RWPE2 (cell line): ENCODE measurements at regions not wholly inside any gene's neighbourhood (a gene's known extent, or its start where the extent isn't known, plus 50 kb on each side); places are given as distances from the start of the nearest gene placed in this dataset.

Source experiments
- ATAC-seq: fragments of 200-7000 bp; cut with Tn5 transposase; 3 replicates; pipeline ENCODE4 v1.9.1; 2021; ENCODE audit warnings: low read depth
- DNase-seq: peaks from one replicate; pipeline ENCODE4 v3.0.0-alpha.2; 2020; ENCODE audit warnings: low spot score
- H3K27ac ChIP-seq: fragments of 450-650 bp; 2 replicates; pipeline ENCODE4 v1.5.1; 2017; ENCODE audit warnings: mild to moderate bottlenecking; ENCODE audit not compliant: poor library complexity, severe bottlenecking
- H3K27me3 ChIP-seq: fragments of 250-450 bp; sonication (Bioruptor Pico); 2 replicates; pipeline ENCODE4 v1.5.1; 2021; ENCODE audit warnings: mild to moderate bottlenecking, moderate library complexity; ENCODE audit not compliant: insufficient read depth, poor library complexity, severe bottlenecking
- H3K36me3 ChIP-seq: fragments of 250-450 bp; sonication (Bioruptor Pico); 2 replicates; pipeline ENCODE4 v1.5.1; 2020; ENCODE audit warnings: low read depth, mild to moderate bottlenecking, moderate library complexity
- H3K4me1 ChIP-seq: fragments of 250-450 bp; sonication (Bioruptor Pico); 2 replicates; pipeline ENCODE4 v1.5.1; 2021; ENCODE audit warnings: mild to moderate bottlenecking, moderate library complexity; ENCODE audit not compliant: insufficient read depth, poor library complexity, severe bottlenecking
- H3K4me3 ChIP-seq: fragments of 250-450 bp; sonication (Bioruptor Pico); 2 replicates; pipeline ENCODE4 v1.5.1; 2021; ENCODE audit warnings: mild to moderate bottlenecking, moderate library complexity; ENCODE audit not compliant: severe bottlenecking
- H3K9me3 ChIP-seq: fragments of 250-450 bp; sonication (Bioruptor Pico); 2 replicates; pipeline ENCODE4 v1.5.1; 2021; ENCODE audit warnings: mild to moderate bottlenecking, moderate library complexity; ENCODE audit not compliant: severe bottlenecking
- CTCF ChIP-seq: fragments of 450-650 bp; IDR thresholded peaks from one replicate; pipeline ENCODE4 v1.5.1; 2017; ENCODE audit warnings: mild to moderate bottlenecking, moderate library complexity; ENCODE audit not compliant: poor library complexity, severe bottlenecking

GRCh38 chr4:136946307-136946907, 585.9 kb downstream of the PCDH18 start:
- Histone ChIP-seq H3K9me3 (no peaks in the 10 kb centered on the region), H3K36me3 (no peaks in the 10 kb centered on the region), H3K27ac (no peak overlapping the region), H3K27me3 (no peaks in the 10 kb centered on the region), H3K4me1 (no peaks in the 10 kb centered on the region), H3K4me3 (no peak overlapping the region)
- TF ChIP-seq CTCF = no peak
- ATAC-seq = no peak
- no peak for DNase-seq

- Histone ChIP-seq H3K27ac (no peak overlapping the region), H3K9me3 (no peaks in the 10 kb centered on the region), H3K36me3 (no peaks in the 10 kb centered on the region), H3K4me1 (no peaks in the 10 kb centered on the region), H3K27me3 (no peaks in the 10 kb centered on the region), H3K4me3 (no peak overlapping the region)
- TF ChIP-seq CTCF = no peak
- ATAC-seq (no peak), DNase-seq (no peak)
These were observed 592.5 kb downstream of the PCDH18 start for GRCh38 chr4:136939781-136940180.

GRCh38 chr4:136935871-136936270, 596.4 kb downstream of the PCDH18 start:
- H3K27ac ChIP-seq = no peak overlapping the region
- no peak for DNase-seq
- TF ChIP-seq CTCF = no peak
- H3K4me3 ChIP-seq = no peak overlapping the region
- ATAC-seq = no peak
- H3K9me3 ChIP-seq = no peaks in the 10 kb centered on the region
- no peaks in the 10 kb centered on the region for H3K36me3 ChIP-seq
- no peaks in the 10 kb centered on the region for H3K4me1 ChIP-seq
- no peaks in the 10 kb centered on the region for H3K27me3 ChIP-seq

GRCh38 chr4:136935305-136935704, 597.0 kb downstream of the PCDH18 start:
- TF ChIP-seq CTCF = no peak
- Histone ChIP-seq H3K36me3 (no peaks in the 10 kb centered on the region), H3K27me3 (no peaks in the 10 kb centered on the region), H3K27ac (no peak overlapping the region), H3K4me3 (no peak overlapping the region), H3K4me1 (no peaks in the 10 kb centered on the region), H3K9me3 (no peaks in the 10 kb centered on the region)
- ATAC-seq = no peak
- DNase-seq = no peak

- ATAC-seq (no peak), DNase-seq (no peak)
- Histone ChIP-seq H3K27ac (no peak overlapping the region), H3K4me3 (no peak overlapping the region), H3K4me1 (no peaks in the 10 kb centered on the region), H3K9me3 (no peaks in the 10 kb centered on the region), H3K27me3 (no peaks in the 10 kb centered on the region), H3K36me3 (no peaks in the 10 kb centered on the region)
- no peak for TF ChIP-seq CTCF
These were observed 597.7 kb downstream of the PCDH18 start for GRCh38 chr4:136934601-136935000.
